Hepatocyte (in vitro differentiated cells): ENCODE measurements at regions not wholly inside any gene's neighbourhood (a gene's known extent, or its start where the extent isn't known, plus 50 kb on each side); places are given as distances from the start of the nearest gene placed in this dataset.

Source experiments
- EZH2phosphoT487 ChIP-seq: fragments of 200-600 bp; sonication (generic); IDR thresholded peaks from one replicate; pipeline ENCODE4 v1.6.1; 2018; ENCODE audit warnings: antibody characterized with exemption, mild to moderate bottlenecking, low read depth, moderate library complexity; ENCODE audit not compliant: unreplicated experiment, severe bottlenecking
- TF ChIP-seq, protein P1 (sequence below): fragments of 200-600 bp; sonication (generic); IDR thresholded peaks from 2 replicates; pipeline ENCODE4 v1.5.1; 2016; ENCODE audit warnings: antibody characterized with exemption, mild to moderate bottlenecking; ENCODE audit not compliant: poor library complexity

DNA sequence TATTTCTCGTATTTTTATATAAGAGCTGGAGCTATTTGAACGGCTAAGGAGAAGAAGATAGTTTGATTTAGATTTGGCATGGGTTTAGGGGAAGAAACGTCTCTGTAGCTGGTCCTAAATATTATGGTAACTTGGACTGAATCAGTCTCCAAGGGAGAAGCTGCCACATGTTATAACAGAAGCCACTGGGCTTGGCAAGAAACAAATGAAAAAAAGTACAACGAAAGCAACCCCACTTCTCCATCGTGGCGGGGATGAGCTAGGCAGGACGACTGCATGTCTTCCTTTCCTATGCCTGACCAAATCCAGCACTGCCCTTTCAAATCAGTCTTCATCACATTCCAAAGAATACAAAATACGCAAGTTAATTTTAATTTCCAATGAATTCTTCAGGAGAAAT is 196.7 kb upstream of the KLF14 start:
- TF ChIP-seq, protein P1, sequence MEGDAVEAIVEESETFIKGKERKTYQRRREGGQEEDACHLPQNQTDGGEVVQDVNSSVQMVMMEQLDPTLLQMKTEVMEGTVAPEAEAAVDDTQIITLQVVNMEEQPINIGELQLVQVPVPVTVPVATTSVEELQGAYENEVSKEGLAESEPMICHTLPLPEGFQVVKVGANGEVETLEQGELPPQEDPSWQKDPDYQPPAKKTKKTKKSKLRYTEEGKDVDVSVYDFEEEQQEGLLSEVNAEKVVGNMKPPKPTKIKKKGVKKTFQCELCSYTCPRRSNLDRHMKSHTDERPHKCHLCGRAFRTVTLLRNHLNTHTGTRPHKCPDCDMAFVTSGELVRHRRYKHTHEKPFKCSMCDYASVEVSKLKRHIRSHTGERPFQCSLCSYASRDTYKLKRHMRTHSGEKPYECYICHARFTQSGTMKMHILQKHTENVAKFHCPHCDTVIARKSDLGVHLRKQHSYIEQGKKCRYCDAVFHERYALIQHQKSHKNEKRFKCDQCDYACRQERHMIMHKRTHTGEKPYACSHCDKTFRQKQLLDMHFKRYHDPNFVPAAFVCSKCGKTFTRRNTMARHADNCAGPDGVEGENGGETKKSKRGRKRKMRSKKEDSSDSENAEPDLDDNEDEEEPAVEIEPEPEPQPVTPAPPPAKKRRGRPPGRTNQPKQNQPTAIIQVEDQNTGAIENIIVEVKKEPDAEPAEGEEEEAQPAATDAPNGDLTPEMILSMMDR = no peak
- no peak for TF ChIP-seq EZH2phosphoT487
